ENCODE measurements at regions not wholly inside any gene's neighbourhood (a gene's known extent, or its start where the extent isn't known, plus 50 kb on each side); places are given as distances from the start of the nearest gene placed in this dataset.

- TF ChIP-seq CTCF (IDR thresholded peaks at IDR 0.05; ENCODE audit: low read depth, low read length) = no peak
- TF ChIP-seq POLR2A (IDR thresholded peaks at IDR 0.05; ENCODE audit: extremely low read depth, insufficient read length) = no peak
- no peak for TF ChIP-seq MAX (IDR thresholded peaks at IDR 0.05; ENCODE audit: low read depth, low read length)
Measured at GRCh38 chr5:103477678-103478077, 84.9 kb downstream of the NUDT12 start.

Measured in NB4 (cell line).